ENCODE measurements at regions not wholly inside any gene's neighbourhood (a gene's known extent, or its start where the extent isn't known, plus 50 kb on each side); places are given as distances from the start of the nearest gene placed in this dataset.

DNA sequence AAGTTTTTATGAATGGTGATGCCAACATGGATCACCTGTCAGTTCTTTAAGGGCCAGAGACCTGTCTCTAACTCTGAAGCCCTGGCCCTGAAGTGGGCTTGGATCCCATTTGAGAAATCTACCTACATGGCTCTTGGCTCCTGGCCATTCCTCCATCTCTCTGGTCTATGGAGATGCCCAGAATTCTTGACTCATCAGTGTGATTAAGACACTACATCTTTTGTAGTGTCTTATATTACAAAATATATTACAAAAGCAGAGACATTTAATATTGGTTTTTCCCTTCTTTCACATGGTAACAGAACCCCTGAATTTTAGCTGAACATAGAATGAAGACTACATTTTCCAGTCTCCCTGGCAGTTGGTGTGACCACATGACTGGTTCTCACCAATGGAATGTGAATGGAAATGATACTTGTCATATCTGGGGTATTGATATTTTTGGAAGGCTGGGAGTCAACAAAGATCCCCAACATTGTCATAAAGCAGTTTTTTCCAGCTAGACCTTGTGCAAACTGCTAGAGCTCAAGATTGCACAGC is 198.3 kb downstream of the SREK1 start:
- no peak for TF ChIP-seq EZH2phosphoT487 (IDR thresholded peaks at IDR 0.05; ENCODE audit: borderline replicate concordance, low read length)
- TF ChIP-seq, protein P1, sequence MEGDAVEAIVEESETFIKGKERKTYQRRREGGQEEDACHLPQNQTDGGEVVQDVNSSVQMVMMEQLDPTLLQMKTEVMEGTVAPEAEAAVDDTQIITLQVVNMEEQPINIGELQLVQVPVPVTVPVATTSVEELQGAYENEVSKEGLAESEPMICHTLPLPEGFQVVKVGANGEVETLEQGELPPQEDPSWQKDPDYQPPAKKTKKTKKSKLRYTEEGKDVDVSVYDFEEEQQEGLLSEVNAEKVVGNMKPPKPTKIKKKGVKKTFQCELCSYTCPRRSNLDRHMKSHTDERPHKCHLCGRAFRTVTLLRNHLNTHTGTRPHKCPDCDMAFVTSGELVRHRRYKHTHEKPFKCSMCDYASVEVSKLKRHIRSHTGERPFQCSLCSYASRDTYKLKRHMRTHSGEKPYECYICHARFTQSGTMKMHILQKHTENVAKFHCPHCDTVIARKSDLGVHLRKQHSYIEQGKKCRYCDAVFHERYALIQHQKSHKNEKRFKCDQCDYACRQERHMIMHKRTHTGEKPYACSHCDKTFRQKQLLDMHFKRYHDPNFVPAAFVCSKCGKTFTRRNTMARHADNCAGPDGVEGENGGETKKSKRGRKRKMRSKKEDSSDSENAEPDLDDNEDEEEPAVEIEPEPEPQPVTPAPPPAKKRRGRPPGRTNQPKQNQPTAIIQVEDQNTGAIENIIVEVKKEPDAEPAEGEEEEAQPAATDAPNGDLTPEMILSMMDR (IDR thresholded peaks at IDR 0.05; ENCODE audit: low read depth, low read length, poor library complexity, severe bottlenecking): no peak

Measured in DOHH2 (cell line).